Activated T-helper 9 cell treated with anti-CD3 and anti-CD28 coated beads, Interleukin-2, amount 50 U/mL, for 16 hours (primary cell): ENCODE measurements at regions not wholly inside any gene's neighbourhood (a gene's known extent, or its start where the extent isn't known, plus 50 kb on each side); places are given as distances from the start of the nearest gene placed in this dataset.
"Not testable (repeated sequence)": the region's sequence is repeated elsewhere in the genome, so short reads cannot be mapped to it uniquely, and the experiment has no call there.

Source experiments
- DNase-seq: peaks from one replicate; pipeline ENCODE4 v3.0.0-alpha.2; 2020; ENCODE audit warnings: low read depth

DNA sequence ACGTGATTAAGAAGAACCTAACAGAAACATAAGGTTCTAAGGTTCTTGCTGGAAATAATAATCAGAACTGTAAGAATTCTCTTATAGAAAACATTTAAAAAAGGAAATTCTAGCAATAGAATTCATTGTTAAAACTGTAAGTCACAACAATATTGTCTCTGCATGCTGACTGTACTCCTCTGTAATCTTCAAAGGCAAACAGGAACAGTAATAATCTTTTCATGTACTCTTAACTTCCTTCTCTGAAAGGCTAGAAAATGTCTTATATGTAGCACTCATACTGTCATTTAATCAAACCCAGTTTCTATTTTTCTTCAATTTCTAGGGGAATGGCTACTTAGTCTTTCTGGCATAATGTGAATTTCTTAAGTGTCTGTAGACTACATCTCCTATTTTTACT lies 103.5 kb upstream of the AGAP9 start:
- not testable (repeated sequence) for DNase-seq

DNA sequence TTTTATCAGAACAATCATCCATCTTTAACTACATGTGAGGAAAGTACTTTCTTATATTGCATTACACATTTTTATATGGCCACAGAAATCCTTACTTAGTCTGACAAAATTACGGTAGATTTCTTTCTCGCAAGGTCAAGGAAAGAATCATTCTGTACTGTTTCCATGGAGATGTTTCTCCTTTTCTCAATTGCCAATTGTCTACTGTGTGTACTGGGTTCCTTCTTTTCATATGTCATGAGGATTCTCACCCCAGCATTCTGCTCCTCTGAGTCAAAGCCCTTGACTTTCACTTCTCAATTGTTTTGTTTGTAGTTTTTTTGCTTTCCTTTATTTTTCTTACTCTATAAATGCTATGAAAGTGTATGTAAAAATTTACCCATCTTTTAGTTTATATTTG lies 99.3 kb upstream of the AGAP9 start:
- DNase-seq, result not testable (repeated sequence)

DNA sequence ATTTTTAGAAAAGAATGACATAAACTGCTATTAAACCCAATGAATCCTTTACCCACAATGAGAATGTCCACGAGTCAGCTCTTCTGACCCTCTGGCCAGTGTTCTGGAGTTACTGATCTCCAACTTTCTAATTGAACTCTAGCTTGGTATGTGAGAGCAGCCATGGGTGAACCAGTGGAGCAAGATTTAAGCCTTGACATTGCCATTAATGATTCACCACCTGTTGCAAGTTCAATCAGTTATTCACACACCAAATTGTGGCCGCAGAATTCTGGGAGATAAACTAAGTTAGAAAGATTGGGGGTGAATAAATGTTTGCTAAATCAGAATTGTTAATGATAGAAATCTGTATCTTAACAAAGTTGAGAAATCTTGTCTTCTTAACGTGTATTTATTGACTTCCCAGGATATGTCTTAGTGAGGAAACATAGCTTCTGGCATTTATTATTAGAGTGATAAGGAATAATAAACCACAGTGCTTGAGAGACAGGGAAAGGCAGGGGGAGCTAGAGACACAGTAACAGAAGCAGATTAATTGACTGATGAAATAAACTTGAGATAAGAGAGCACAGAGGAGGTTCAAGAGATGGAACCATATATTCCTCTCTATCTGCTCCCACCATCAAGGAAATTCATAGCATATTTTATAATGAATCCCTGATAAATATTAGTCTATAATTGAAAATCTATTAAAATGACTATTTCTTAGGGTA lies 96.0 kb upstream of the AGAP9 start:
- DNase-seq, result not testable (repeated sequence)

DNA sequence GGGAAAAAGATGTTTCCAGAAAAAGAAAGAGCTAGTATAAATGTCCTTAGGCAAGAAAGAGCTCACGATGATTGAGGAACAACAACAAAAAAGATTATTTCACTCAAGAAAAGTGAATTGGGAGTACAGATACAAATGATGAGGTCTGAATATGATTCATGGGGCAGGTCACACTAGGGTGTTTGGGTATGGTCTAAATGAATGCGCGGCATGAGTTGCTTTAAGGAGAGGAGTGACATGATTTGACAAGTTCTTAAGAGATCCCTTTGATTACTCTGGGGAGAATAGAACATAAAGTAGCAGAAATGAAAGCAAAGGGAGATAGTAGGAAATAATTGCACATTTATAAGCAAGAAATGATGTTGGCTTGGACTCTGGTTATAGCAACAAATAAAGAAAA lies 85.9 kb upstream of the AGAP9 start:
- DNase-seq, result not testable (repeated sequence)

DNA sequence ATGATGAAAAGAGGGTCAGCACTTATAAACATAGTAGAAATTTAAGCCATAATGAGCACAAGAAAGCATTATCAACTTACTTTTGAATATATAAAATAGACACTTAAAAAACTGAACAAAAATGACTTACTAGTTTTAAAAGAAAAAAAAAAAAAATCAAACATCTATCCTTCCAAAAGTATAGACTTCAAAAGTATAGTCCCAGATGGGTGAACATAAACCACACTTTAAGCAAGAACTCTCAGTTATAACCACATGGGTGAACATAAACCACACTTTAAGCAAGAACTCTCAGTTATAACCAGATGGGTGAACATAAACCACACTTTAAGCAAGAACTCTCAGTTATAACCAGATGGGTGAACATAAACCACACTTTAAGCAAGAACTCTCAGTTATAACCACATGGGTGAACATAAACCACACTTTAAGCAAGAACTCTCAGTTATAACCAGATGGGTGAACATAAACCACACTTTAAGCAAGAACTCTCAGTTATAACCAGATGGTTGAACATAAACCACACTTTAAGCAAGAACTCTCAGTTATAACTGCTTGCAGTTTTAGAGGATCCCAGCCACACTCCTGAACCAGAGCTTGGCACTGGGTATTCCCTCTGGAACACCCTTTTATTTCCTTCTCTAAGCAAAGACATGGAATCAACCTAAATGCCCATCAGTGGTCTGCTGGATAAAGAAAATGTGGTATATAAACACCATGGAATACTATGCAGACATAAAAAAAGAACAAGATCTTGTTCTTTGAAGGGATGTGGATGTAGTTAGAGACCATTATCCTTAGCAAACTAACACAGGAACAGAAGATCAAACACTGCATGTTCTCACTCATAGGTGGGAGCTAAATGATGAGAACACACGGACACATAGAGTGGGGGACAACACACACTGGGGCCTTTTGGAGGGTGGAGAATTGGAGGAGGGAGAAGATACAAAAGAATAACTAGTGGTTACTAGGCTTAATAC lies 82.6 kb upstream of the AGAP9 start:
- not testable (repeated sequence) for DNase-seq

DNA sequence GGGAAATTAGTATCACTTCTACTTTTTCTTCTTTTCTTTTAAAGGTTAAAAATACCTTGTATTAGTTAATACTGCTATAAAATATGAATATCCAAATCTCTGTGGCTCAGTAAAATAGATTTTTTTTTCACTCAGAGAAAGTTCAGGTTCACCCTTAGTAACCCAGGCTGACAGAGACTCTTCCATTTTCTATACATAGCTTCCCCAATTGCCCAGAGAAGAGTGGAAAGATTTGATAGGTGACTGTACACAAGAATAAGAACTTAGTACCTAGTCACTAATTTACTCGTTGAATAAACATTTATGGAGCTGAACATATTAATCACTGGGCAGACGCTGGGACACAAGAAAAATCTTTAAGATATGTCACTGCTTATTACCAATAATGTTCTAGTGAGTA lies 77.2 kb upstream of the AGAP9 start:
- not testable (repeated sequence) for DNase-seq

DNA sequence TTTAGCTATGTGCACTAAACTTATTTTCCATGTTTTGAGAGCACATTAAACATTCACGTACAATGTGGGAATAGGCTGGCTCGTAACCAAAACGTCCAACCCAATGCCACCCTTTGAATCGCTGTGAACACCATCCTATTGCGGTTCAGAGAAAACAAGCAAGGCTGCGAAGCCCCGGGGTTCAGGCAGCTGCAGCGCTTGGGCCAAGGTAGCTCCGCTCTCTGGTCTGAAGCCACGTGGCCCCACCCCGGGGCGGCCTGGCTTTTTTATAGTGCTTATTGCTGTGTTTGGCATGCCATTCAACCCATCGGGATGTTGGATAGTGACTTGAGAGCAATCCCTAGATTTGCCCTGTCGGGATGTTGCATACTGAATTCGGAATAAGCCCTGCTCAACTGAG lies 76.7 kb upstream of the AGAP9 start:
- not testable (repeated sequence) for DNase-seq

DNA sequence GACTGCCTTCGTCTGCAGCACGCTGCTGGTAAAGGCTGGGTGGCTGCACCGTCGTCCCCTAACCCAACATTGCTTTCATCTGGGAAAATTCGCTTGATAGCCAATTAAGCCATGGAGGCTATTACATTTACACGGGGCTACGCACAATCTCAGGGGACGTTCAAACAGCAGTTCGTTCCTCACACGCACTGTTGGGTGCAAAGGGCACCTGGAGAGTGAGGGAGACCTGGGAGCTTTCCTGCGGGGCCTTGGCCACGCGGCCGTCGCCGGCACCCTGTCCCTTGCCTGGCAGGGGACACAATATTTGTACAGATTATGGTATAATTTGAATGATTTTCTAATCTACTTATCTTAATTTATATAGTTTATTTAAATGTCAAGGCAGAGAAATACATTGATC lies 76.2 kb upstream of the AGAP9 start:
- not testable (repeated sequence) for DNase-seq

DNA sequence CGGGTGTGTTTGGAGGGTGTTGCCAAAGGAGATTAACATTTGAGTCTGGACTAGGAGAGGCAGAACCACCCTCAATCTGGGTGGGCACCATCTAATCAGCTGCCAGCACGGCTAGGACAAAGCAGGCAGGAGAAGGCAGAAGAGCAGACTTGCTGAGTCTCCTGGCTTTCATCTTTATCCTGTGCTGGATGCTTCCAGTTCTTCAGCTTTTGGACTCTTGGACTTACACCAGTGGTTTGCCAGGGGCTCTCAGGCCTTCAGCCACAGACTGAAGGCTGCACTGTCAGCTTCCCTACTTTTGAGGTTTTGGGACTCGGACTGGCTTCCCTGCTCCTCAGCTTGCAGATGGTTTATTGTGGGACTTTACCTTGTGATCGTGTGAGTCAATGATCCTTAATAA lies 70.4 kb upstream of the AGAP9 start:
- not testable (repeated sequence) for DNase-seq

DNA sequence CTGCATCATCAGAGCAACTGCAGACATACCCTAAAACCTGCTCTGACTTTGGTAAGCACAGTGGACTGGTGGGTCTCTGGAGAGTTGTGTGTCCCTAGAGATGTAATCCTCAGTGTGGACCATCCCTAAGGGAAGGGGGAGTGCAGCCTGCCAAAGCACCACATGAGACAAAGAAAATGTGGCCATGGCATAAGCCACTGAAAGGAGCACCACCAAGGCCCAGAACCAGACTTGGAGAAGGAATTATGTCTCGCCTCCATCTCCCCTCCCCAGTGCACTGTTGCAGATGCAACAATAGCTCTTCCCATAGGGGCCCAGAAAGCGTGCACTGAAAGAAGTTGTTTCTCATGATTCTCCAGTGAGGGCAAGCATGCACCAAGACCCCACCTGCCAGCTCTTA lies 69.7 kb upstream of the AGAP9 start:
- DNase-seq, result not testable (repeated sequence)

DNA sequence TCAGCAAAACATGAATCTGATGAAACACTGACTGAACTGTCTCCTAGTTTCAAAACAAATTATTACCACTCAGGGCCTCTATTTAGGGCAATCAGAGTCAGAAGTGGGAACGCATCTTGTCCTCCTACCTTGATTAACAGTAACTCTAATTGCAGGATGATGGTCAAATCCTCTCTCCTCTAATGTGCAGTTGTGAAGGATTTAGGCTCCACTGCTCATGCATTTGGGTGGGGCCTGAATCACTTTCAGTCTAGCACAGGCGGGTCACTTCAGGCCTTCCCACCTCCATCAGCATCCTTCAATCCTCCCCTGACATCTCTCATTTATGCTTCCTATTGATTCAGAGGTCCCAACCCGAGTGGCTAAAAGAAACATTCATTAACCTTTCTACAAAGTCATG lies 67.5 kb upstream of the AGAP9 start:
- not testable (repeated sequence) for DNase-seq

DNA sequence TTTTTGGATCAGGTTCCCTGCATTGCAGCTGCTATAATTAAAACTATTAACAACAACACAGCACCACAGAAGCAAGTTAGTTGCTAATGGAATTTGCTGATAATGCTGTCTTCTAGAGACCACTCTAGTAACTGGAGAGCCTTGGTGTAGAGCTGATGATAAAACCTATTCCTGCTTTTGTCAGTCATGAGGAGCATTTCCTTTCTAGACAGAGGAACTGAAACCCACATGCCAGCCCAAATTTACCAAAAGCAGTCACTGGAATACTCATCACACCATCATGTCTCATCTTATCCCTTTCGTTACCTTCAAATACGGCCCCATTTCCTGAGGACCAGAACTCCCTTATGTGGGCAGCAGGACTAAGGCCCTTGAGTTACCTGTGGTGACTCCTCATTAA lies 67.1 kb upstream of the AGAP9 start:
- not testable (repeated sequence) for DNase-seq

DNA sequence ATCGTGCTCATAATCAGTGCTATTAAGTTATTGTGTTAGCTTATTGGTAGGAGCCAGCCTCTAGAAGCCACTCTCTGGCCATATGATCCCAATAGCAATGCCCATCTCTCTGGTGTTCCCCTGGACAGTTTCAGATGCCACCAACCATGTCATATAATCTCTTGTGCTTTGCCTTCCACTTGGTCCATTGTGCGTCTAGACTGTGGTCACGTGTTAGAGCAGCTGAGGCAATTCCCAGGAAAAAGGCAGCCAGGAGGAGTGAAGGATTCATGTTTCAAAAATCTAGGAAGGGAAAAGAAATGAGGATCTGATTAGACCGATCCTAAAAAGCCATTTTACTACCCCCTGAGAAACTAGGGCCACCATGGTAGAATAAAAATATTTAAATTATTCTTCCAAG lies 58.6 kb upstream of the AGAP9 start:
- DNase-seq, result not testable (repeated sequence)

DNA sequence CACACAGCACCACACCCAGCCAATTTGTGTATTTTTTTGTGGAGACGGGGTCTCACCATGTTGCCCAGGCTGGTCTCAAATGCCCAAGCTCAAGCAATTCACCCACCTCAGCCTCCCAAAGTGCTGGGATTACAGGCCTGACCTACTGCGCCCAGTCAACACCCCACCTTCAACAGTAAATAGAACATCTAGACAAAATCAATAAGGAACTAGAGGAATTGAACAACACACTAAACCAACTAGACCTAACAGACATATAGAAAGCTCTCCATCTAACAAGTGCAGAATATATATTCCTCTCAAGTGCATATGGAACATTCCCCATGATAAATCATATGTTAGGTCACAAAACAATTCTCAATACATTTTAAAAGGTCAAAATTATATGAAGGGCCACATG lies 56.6 kb upstream of the AGAP9 start:
- DNase-seq, result not testable (repeated sequence)

DNA sequence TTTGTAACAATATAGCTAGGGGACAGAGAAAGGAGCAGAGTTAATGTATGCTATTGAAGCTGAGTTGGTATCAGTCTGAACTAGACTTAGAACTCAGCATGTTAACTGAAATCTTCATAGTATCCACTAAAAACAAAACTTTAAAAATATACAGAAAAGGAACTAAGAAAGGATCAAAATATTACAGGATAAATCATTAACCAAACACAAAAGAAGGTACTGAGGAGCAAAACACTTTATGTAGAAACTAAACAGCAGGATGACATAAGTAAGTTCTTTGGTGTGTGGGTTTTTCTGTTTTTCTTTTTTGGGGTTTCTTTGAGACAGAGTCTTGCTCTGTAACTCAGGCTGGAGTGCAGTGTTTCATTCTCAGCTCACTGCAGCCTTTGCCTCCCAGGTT lies 55.1 kb upstream of the AGAP9 start:
- not testable (repeated sequence) for DNase-seq
